ENCODE measurements at regions not wholly inside any gene's neighbourhood (a gene's known extent, or its start where the extent isn't known, plus 50 kb on each side); places are given as distances from the start of the nearest gene placed in this dataset.
"Not testable (repeated sequence)": the region's sequence is repeated elsewhere in the genome, so short reads cannot be mapped to it uniquely, and the experiment has no call there.

- no peak for DNase-seq
Observed at GRCh38 chr20:4635781-4636180, 50.5 kb upstream of the PRNP start.

- no peak for DNase-seq
Observed at GRCh38 chr20:4635342-4635741, 50.9 kb upstream of the PRNP start.

DNA sequence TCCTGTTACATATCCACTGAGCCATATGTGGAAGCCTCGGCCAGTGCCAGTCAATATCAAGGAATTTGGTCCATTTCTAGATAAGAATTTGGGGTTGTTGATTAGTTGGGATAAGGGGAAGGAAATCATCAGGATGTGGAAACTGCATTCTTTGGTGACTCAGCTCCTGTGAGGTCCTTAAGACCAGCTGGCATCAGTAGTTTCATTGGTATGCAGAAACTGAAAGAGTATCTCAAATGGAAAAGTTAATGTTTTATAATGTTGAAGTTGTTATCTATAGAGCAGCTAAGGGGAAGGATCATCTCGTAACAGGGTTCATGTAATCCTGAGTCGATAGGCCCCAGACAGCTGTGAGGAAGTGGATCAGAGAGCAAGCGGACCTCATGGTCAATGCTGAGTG, 52.5 kb upstream of the PRNP start:
- DNase-seq: no peak

GRCh38 chr20:4633379-4633778, 52.9 kb upstream of the PRNP start:
- no peak for DNase-seq

DNA sequence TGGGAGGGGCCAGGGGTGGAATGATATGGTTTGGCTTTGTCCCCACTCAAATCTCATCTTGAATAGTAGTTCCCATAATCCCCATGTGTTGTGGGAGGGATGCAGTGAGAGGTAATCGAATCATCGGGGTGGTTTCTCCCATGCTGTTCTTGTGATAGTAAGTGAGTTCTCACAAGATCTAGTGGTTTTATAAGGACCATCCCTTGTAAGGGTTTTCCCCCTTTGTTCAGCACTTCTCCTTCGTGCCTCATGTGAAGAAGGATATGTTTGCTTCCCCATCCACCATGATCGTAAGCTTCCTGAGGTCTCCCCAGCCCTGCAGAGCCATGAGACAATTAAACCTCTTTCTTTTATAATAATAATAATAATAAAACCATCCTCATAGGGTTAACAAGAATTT, 53.4 kb upstream of the PRNP start:
- DNase-seq: no peak

DNA sequence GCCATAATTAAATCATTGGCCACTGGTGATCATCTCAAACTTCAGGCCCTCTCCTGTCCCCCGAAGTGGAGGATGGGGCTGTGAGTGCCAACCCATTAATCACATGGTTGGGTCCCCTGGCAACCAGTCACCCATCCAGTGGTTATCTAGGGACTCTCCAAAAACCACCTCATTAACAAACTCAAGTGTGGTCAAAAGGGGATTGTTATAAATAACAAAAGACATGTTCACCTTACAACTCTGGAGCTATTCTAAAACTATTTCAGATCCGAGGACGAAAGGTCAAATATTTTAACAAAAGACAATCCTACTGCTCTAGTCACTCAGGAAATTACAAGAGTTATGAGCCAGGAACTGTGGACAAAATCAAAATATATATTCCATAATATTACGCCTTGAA, 60.0 kb upstream of the PRNP start:
- DNase-seq: no peak

DNA sequence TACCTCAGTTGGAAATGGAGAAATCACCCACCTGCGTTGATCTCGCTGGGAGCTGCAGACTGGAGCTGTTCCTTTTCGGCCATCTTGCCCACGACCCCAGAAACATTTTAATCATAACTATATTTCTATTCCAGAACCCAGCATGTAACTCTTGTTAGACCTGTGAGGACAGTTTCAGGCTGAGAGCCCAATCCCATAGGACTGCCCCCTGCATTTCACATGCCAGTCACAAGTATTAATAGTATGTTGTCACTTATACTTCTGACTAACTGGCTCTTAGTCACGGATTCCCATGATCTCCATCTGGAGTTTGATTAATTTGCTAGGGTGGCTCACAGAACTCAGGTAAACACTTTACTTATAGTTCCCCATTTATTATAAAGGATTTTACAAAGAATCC, 60.6 kb upstream of the PRNP start:
- no peak for DNase-seq

GRCh38 chr20:4624675-4625336, 61.5 kb upstream of the PRNP start:
- not testable (repeated sequence) for DNase-seq

DNA sequence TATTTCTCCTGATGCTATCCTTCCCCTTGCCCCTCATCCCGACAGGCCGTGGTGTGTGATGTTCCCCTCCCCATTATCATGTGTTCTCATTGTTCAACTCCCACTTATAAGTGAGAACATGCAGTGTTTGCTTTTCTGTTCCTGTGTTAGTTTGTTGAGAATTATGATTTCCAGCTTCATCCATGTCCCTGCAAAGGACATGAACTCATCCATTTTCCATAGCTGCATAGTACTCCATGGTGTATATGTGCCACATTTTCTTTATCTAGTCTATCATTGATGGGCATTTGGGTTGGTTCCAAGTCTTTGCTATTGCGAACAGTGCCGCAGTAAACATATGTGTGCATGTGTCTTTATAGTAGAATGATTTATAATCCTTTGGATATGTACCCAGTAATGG, 67.1 kb upstream of the PRNP start:
- not testable (repeated sequence) for DNase-seq

DNA sequence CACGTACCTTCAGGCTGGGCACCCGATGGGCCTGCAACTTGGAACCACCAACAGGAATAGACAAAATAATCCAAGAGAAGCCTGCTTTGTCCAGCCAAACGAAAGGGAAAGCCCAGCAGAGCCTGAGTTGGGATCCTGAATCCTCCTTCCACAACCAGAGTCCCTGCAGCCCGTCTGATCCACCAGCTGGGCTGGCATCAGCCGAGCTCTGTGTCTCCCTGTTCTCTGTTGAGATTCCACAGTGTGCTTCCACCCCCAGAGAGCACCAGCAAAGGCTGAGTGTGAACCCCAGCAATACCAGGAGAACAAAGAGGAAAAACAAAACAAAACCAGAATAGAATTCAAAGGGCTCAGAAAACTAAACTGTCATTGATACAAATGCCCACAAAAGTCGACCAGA, 68.8 kb upstream of the PRNP start:
- no peak for DNase-seq

- no peak for DNase-seq
Observed at GRCh38 chr20:4617019-4617418, 69.2 kb upstream of the PRNP start.

DNA sequence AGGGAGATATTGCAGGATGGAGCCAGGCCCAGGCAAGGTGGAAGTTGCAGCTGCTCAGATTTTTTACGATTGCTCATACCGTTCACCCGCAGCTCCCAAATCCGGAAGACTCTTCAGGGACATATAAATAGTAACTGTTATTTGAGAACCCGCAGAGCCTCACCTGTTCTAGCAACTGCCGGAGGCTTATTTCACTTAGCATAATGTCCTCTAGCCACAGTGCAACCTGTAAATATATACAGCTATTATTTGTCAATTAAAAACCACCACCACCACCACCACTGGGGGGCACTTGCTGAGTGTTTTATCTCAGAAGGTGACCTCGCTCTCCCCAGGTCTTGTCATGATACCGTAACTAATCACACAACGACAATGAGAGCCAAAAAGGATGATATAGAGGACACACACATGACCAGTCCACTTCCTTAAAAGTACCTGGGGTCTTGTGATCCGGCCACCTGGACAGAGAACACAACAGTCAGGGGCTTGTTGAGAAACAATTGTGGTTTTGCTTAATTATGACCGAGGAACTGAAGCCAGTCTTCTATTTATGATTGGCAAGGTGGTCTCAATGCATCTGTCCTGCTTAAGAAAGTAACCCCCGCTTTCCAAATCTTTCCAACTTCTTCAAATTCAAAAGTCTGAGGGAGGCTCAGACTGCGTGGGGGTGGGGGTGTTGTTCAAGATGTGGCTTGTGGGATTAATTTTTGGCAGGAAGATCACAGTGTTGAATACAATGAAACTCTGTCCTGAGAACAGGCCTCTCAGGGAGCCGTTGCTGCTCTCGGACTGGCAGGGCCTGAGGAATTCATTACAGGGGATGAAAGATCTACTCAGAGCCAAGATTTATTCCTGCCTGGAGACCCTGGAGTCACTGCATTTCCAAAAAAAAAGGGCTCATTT, 72.3 kb upstream of the PRNP start:
- peak; percentile 79 for DNase-seq

GRCh38 chr20:4613184-4613583, 73.1 kb upstream of the PRNP start:
- DNase-seq: no peak

- no peak for DNase-seq
Observed at GRCh38 chr20:4610871-4611270, 75.4 kb upstream of the PRNP start.

DNA sequence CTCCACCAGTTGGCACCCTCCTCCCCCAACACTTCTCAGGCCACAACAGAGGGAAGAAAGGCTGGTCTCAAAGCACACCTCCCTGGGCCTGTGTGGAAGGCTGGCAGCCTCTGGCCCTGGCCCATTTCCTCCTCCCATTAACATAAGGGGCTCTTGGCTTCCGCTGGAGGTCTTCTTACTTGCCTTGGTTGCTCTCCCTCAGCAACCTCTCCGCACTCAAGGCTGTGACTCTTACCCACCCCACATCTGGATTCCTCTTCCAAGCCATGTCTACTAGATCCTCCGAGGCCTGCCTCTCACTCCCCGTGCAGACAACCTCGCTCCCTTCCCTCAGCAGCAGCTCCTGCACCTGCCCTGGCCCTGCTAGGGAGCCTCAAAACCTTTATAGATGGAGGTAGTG, 76.7 kb upstream of the PRNP start:
- no peak for DNase-seq

- no peak for DNase-seq
Observed at GRCh38 chr20:4608861-4609260, 77.4 kb upstream of the PRNP start.

DNA sequence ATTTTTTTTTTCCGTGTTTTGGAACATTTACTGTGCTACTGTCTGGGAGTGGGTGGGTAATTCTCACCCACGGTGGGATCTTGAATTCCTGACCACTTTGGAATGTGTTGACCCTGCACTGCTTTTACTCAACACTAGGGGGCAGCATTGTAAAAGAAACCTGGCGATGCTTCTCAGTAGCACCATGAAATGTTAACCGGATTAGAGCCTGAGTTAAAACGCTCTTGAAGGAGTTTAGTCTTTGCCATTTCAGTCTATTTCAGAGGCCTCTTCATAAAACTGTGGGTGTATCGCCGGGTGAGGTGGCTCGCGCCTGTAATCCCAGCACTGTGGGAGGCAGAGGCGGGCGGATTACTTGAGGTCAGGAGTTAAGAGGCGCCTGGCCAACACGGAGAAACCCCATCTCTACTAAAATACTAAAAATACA, 79.0 kb upstream of the PRNP start:
- DNase-seq: peak; percentile 64

DNA sequence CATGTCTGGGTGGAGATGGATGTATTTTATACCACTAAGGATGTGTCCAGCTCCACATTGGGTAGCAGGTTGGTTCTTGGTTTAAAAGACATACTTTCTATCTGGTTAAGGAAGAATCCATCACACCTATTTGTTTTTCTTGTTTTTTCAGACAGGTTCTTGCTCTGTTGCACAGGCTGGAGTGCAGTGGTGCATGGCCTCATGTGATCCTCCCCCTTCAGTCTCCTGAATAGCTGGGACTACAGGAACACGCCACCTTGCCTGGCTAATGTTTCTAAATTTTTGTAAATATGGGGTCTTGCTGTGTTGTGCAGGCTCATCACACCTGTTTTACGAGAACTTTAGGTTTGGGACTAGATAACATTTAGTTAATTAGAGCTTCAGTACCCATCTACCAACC, 80.2 kb upstream of the PRNP start:
- no peak for DNase-seq

GRCh38 chr20:4605166-4605565, 81.1 kb upstream of the PRNP start:
- DNase-seq: no peak

- no peak for DNase-seq
Observed at GRCh38 chr20:4604580-4604979, 81.7 kb upstream of the PRNP start.

DNA sequence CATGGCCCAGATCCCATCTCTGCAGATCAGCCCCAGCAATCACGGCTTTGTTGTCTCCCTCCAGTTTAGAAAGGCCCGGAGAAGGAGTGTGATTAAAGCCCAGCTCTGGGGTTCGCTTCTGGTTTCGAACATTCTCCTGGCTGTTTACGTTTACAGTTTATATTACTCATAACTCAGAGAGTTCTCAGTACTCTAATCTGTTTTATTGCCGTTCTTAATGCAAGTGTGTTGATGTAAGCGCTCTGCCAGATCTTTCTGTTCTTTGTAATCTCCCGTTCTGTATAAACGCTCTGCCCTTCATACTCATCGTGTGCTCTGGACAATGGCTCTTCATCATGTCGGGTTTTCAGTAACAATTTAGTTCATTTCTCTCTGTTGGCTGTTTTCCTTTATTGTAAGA, 82.5 kb upstream of the PRNP start:
- no peak for DNase-seq

DNA sequence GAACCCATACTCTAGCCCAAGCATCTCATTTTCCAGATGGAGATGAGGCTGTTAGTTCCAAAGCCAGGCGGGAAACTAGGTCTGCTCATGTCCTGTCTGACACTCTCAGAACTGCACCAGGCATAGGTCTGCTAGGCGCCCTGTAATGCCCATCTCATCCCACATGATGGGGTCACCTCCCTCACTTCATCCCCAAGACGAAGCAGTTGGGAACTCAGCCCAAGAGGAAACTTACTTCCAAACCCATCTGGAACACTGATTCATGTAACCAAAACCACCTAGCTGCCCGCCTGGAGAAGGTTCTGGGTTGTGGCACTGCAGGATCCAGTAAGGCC, 84.0 kb upstream of the PRNP start:
- DNase-seq: no peak

DNA sequence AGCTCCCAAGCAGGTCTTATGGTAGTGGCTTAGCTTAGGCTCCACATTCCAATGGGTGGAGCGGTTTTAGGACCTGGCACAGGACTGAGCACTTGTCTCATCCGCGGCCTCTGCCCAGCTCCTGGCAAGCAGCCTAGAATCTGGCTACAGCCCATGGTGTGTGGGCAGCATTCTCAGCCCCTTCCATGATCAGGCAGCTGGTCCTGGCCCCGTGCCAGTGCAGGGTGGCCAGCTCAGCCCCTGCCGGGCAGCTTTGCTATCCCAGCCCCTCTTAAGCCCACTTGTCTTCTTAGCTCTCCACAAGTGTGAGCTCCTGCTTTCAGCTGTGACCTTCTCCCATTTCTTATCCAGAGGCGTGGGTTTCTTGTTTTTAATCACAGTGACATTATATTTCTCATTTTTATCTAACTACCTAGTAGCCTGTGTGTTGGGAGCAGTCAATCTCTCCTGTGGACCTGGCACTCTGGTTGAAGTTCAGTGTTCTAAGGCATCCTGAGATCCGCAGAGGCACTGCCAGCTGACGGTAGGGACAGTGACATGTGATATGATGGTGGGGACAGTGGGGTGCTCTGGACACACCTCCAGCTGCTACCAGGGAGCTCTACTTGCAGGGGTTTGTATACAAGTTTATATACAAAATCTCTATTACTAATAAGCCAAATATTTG, 84.5 kb upstream of the PRNP start:
- DNase-seq: no peak

All from stimulated activated CD8-positive, alpha-beta memory T cell treated with anti-CD3 and anti-CD28 coated beads, Interleukin-4, amount 100 ng/mL, for 48 hours (primary cell).